Osteocyte (in vitro differentiated cells): ENCODE measurements at regions not wholly inside any gene's neighbourhood (a gene's known extent, or its start where the extent isn't known, plus 50 kb on each side); places are given as distances from the start of the nearest gene placed in this dataset.
"Not testable (repeated sequence)": the region's sequence is repeated elsewhere in the genome, so short reads cannot be mapped to it uniquely, and the experiment has no call there.

ENCODE experiments used
- DNase-seq: peaks from one replicate; pipeline ENCODE4 v3.0.0; 2021; ENCODE audit warnings: mixed read lengths; ENCODE audit not compliant: unreplicated experiment; ENCODE audit errors: extremely low spot score
- H3K27ac Mint-ChIP-seq: one replicate; pipeline ENCODE4 v1.8.0; 2021; ENCODE audit warnings: mild to moderate bottlenecking, mixed read lengths; ENCODE audit not compliant: unreplicated experiment
- H3K27me3 Mint-ChIP-seq: one replicate; pipeline ENCODE4 v1.8.0; 2021; ENCODE audit warnings: mixed read lengths; ENCODE audit not compliant: unreplicated experiment
- H3K36me3 Mint-ChIP-seq: one replicate; pipeline ENCODE4 v1.8.0; 2021; ENCODE audit warnings: mixed read lengths; ENCODE audit not compliant: unreplicated experiment
- H3K4me1 Mint-ChIP-seq: one replicate; pipeline ENCODE4 v1.8.0; 2021; ENCODE audit warnings: mixed read lengths; ENCODE audit not compliant: unreplicated experiment
- H3K4me3 Mint-ChIP-seq: one replicate; pipeline ENCODE4 v1.8.0; 2021; ENCODE audit warnings: mild to moderate bottlenecking, moderate library complexity, mixed read lengths; ENCODE audit not compliant: unreplicated experiment
- H3K9me3 Mint-ChIP-seq: one replicate; pipeline ENCODE4 v1.8.0; 2021; ENCODE audit warnings: mixed read lengths; ENCODE audit not compliant: unreplicated experiment
- CTCF ChIP-seq: fragments of 200-600 bp; sonication (generic); IDR thresholded peaks from 2 replicates; pipeline ENCODE4 v1.5.0; 2021; ENCODE audit warnings: antibody characterized with exemption, mild to moderate bottlenecking, moderate library complexity

DNA sequence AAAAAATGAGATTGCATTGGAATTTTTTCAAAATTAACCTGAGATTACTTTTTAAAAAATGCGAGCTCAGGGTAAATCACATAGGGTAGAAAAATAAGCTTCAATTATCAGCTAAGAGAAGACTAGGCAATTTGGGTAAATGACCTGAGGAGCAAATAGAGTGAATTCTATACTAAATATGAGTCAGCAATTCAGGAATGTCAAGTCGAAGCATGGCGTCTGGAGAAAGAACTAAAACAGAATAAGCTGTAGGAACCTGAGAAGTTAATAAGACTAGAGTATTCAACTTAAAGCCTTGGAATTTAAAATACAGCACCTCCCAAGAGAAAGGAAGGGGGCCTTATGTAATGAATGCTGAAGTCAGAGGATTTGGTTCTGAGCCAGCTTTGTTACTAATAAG, 487.0 kb downstream of the SUCLG1 start:
- no peak for TF ChIP-seq CTCF

DNA sequence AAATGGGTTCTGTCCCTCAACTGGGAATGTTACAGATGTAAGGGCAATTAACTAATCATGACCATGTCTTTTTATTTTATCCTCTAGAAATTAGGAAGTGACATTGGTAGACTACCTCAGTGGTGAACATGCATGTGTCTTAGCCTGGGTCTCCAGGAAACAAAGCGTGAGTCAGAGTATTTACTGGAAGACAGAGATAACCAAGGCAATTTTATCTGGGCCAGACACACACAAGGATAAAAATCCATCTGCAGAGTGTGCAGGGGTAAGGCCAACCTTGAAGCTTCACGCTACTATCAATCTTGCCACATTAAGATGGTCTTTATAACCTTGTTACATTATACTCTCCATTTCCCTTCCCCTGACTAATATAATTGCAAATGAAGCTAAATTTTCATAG, 487.5 kb downstream of the SUCLG1 start:
- TF ChIP-seq CTCF = no peak
- H3K27ac Mint-ChIP-seq = no peak overlapping the region
- no peaks in the 10 kb centered on the region for H3K27me3 Mint-ChIP-seq
- H3K36me3 Mint-ChIP-seq = no peaks in the 10 kb centered on the region
- H3K4me1 Mint-ChIP-seq = no peaks in the 10 kb centered on the region
- H3K4me3 Mint-ChIP-seq = no peak overlapping the region
- H3K9me3 Mint-ChIP-seq = peaks cover 22% of the 10 kb centered on the region
- no peak for DNase-seq

More for the DNA sequence above, 487.0 kb downstream of the SUCLG1 start:
- no peaks in the 10 kb centered on the region for H3K4me1 Mint-ChIP-seq
- H3K36me3 Mint-ChIP-seq = no peaks in the 10 kb centered on the region
- no peak overlapping the region for H3K4me3 Mint-ChIP-seq
- H3K9me3 Mint-ChIP-seq = peaks cover 22% of the 10 kb centered on the region
- no peak overlapping the region for H3K27ac Mint-ChIP-seq
- no peaks in the 10 kb centered on the region for H3K27me3 Mint-ChIP-seq
- no peak for DNase-seq

DNA sequence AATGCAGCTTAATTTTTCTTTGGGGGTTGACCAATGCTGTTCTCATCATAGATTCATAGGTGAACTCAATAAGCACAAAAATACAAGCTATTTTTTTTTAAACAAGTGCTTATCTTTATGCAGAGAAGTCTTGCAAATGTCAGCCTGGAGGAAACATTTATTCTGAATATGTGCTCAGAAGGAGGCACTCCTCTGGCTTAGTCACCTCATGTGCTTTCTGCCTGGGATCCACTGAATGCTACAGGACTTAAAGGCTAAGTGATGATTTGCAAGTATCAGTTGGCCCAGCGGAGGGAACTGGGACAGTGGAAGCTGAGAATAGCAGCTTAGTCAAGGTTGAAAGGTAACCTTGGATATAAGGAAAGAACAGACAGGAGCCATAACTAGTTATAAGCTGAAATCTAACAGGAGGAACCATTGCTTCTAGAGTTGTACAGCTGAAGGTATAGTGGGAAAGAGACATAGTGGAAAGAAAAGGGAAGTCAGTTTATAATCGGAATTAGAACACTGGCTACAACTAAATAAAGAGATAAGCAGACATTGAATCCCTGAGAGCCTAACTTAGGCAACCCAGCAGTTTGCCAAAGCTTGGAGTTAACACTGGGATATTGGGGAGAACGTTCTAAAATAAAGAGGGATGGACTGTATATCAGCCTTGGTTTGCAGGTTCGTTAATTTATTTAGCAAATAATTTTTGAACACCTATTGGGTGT, 488.7 kb downstream of the SUCLG1 start:
- DNase-seq = no peak
- no peaks in the 10 kb centered on the region for H3K36me3 Mint-ChIP-seq
- TF ChIP-seq CTCF = no peak
- no peaks in the 10 kb centered on the region for H3K4me1 Mint-ChIP-seq
- H3K9me3 Mint-ChIP-seq = peaks cover 22% of the 10 kb centered on the region
- H3K27me3 Mint-ChIP-seq = no peaks in the 10 kb centered on the region
- H3K27ac Mint-ChIP-seq = no peak overlapping the region
- no peak overlapping the region for H3K4me3 Mint-ChIP-seq

DNA sequence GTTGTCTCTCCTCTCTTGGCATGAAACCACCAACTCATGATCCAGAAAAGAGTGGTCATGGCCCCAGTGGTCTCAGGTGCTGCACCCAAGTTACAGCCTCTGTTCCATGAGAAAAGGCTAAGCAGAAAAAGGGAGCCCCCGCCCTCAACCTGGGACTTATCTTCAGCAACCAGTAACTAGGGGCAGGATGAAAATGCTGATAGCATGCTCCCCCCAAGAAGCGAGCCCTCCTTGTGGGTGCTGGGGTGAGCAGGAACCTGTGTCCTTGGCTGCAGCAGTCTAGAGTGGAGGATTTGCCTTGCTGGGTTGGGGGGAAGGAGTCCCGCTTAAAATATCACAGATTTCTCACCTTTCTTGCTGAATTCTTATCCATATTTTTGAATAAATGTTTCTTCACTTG, 490.0 kb downstream of the SUCLG1 start:
- no peak for TF ChIP-seq CTCF
- Mint-ChIP-seq H3K9me3 (peaks cover 9% of the 10 kb centered on the region), H3K4me3 (no peak overlapping the region), H3K27ac (no peak overlapping the region), H3K27me3 (no peaks in the 10 kb centered on the region), H3K36me3 (no peaks in the 10 kb centered on the region), H3K4me1 (no peaks in the 10 kb centered on the region)
- DNase-seq = no peak

DNA sequence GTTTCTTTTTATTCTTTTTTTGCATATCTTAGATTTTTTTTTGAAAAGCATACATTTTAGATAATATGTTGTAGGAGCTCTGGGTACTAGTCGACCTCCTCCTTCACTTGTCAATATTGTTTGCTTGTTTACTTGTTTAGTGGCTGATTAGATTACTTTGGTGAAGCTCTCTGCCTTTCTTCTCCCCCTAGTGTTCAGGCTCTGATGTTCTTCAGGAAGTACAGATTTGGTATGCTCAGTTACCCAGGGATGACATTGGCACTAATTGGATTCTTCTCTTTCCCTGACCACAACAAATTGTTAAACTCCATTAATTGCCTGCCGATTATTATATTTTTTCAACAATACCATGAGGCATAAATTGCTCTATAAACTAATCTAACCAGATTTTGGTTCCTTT, 491.2 kb downstream of the SUCLG1 start:
- Mint-ChIP-seq H3K4me3 (no peak overlapping the region), H3K27ac (no peak overlapping the region), H3K36me3 (no peaks in the 10 kb centered on the region), H3K9me3 (peaks cover 9% of the 10 kb centered on the region), H3K4me1 (no peaks in the 10 kb centered on the region), H3K27me3 (no peaks in the 10 kb centered on the region)
- DNase-seq = no peak
- no peak for TF ChIP-seq CTCF

DNA sequence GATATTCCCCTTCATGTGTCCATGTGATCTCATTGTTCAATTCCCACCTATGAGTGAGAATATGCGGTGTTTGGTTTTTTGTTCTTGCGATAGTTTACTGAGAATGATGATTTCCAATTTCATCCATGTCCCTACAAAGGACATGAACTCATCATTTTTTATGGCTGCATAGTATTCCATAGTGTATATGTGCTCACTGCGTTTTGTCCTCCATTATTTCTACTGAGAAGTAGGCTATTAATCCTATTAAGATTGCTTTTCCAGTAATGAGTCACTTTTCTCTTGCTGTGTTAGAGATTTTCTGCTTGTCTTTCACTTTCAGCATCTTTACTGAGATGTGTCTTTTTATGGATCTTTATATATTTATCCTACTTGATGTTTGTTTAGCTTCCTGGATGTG, 492.1 kb downstream of the SUCLG1 start:
- not testable (repeated sequence) for DNase-seq

More for the DNA sequence above, 492.1 kb downstream of the SUCLG1 start:
- H3K27ac Mint-ChIP-seq, H3K4me3 Mint-ChIP-seq, H3K27me3 Mint-ChIP-seq, H3K4me1 Mint-ChIP-seq, H3K9me3 Mint-ChIP-seq, H3K36me3 Mint-ChIP-seq: not testable (repeated sequence)
